Mucosa of rectum (tissue), 2 donors: ENCODE measurements at regions not wholly inside any gene's neighbourhood (a gene's known extent, or its start where the extent isn't known, plus 50 kb on each side); places are given as distances from the start of the nearest gene placed in this dataset.

Experiments used
- H3K27ac ChIP-seq, 2 donors: one replicate each; pipeline ENCODE4 v1.7.0; 2013; ENCODE audit warnings: inconsistent platforms in 2 of 2, low read depth in 2 of 2, low read length in 2 of 2
- H3K27me3 ChIP-seq, 2 donors: one replicate each; pipeline ENCODE4 v1.7.0; 2013; ENCODE audit warnings: low read length in 2 of 2; ENCODE audit not compliant: control insufficient read depth in 2 of 2, insufficient read depth in 2 of 2
- H3K36me3 ChIP-seq, 2 donors: one replicate each; pipeline ENCODE4 v1.7.0; 2013; ENCODE audit warnings: low read length in 2 of 2; ENCODE audit not compliant: control insufficient read depth in 2 of 2, insufficient read depth in 2 of 2
- H3K4me1 ChIP-seq, 2 donors: one replicate each; pipeline ENCODE4 v1.7.0; 2013; ENCODE audit warnings: low read length in 2 of 2, mild to moderate bottlenecking in 1 of 2; ENCODE audit not compliant: control insufficient read depth in 2 of 2, insufficient read depth in 2 of 2
- H3K4me3 ChIP-seq, 2 donors: one replicate each; pipeline ENCODE4 v1.7.0; 2013; ENCODE audit warnings: low read length in 2 of 2
- H3K9ac ChIP-seq, 2 donors: one replicate each; pipeline ENCODE4 v1.7.0; 2013; ENCODE audit warnings: low read length in 2 of 2, low read depth in 1 of 2, mild to moderate bottlenecking in 1 of 2
- H3K9me3 ChIP-seq, 2 donors: one replicate each; pipeline ENCODE4 v1.7.0; 2013; ENCODE audit warnings: low read length in 2 of 2; ENCODE audit not compliant: control insufficient read depth in 2 of 2
- donor health status: healthy.
- donor health status: Normal muscosa, but diverticular disease.

- H3K27me3 ChIP-seq = no peaks in the 10 kb centered on the region
- no peaks in the 10 kb centered on the region for H3K4me1 ChIP-seq
- H3K27ac ChIP-seq = no peak overlapping the region
- H3K9me3 ChIP-seq = peaks cover 0 to 3% of the 10 kb centered on the region in 2 donors
- H3K4me3 ChIP-seq = no peak overlapping the region
- no peak overlapping the region for H3K9ac ChIP-seq
- H3K36me3 ChIP-seq = no peaks in the 10 kb centered on the region
Observed at GRCh38 chr10:128884496-128885072, 582.5 kb upstream of the MGMT start.

DNA sequence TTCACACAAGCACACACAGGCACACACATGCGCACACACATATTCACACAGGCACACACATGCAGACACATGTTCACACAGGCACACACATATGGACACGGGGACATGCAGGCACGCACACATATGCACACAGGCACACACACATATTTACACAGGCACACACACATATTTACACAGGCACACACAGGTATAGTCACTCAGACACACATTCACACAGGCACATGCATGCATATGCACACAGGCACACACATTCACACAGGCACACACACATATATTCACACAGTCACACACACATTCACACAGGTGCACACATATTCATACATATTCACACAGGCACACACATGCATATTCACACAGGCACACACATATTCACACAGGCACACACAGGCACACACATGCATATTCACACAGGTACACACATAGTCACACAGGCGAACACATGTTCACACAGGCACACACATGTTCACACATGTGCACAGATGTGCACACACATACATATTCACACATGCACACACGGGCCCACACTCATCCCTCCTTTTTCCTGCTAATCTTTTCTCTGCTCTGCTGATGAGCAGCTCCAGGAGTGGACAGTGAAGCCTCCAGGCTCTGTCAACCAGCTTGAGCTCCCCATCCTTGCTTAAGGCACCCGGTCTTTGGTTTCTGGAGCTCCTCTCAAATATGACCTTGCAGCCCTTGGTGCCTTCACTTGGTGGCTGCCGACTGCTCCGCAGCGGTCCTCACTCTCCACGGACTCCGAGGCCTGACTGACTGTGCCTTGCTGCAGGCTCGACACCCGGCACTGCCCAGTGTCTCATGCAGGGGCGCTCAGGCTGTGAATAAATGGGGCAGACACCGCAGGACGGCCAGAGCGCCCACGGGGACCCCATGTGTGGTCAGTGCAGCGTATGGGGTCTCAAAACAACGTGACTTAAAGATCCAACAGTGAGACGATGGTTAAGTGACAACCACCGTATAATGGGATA, 581.2 kb upstream of the MGMT start:
- Histone ChIP-seq H3K4me1 (no peaks in the 10 kb centered on the region), H3K27ac (no peak overlapping the region), H3K36me3 (no peaks in the 10 kb centered on the region), H3K4me3 (no peak overlapping the region), H3K9ac (no peak overlapping the region), H3K9me3 (peaks cover 0 to 3% of the 10 kb centered on the region in 2 donors), H3K27me3 (no peaks in the 10 kb centered on the region)

DNA sequence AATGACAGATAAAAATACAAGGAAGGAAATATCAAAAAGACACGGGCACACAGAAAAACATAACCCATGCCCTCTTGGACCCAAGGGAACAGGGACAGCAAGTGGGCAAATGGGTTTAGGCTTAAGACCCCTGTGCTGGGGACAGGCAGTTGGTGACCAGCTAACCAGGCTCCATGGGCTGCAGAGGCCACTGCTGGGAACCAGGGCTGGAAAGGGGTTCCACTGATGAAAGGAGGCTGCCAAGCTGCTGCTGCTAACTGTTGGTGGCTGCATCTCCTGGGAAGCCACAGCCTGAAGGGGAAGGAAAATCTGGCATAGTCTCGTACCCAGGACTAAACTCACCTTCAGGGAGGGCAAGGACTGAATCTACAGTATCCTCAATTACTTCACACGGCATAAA, 579.2 kb upstream of the MGMT start:
- Histone ChIP-seq H3K27ac (no peak overlapping the region), H3K9me3 (peaks cover 0 to 3% of the 10 kb centered on the region in 2 donors)

GRCh38 chr10:128892005-128892404, 575.0 kb upstream of the MGMT start:
- H3K9ac ChIP-seq = no peak overlapping the region
- no peaks in the 10 kb centered on the region for H3K36me3 ChIP-seq
- H3K4me3 ChIP-seq = no peak overlapping the region
- H3K27ac ChIP-seq = no peak overlapping the region
- no peaks in the 10 kb centered on the region for H3K9me3 ChIP-seq
- H3K4me1 ChIP-seq = no peaks in the 10 kb centered on the region
- no peaks in the 10 kb centered on the region for H3K27me3 ChIP-seq

More for the DNA sequence above, 579.2 kb upstream of the MGMT start:
- H3K27me3 ChIP-seq = no peaks in the 10 kb centered on the region
- no peaks in the 10 kb centered on the region for H3K4me1 ChIP-seq
- no peaks in the 10 kb centered on the region for H3K36me3 ChIP-seq
- no peak overlapping the region for H3K9ac ChIP-seq
- no peak overlapping the region for H3K4me3 ChIP-seq

GRCh38 chr10:128894641-128895040, 572.4 kb upstream of the MGMT start:
- H3K4me3 ChIP-seq = no peak overlapping the region
- H3K27me3 ChIP-seq = peaks cover 3% of the 10 kb centered on the region in 2 donors
- H3K27ac ChIP-seq = no peak overlapping the region
- H3K36me3 ChIP-seq = no peaks in the 10 kb centered on the region
- H3K4me1 ChIP-seq = no peaks in the 10 kb centered on the region
- no peaks in the 10 kb centered on the region for H3K9me3 ChIP-seq
- no peak overlapping the region for H3K9ac ChIP-seq

DNA sequence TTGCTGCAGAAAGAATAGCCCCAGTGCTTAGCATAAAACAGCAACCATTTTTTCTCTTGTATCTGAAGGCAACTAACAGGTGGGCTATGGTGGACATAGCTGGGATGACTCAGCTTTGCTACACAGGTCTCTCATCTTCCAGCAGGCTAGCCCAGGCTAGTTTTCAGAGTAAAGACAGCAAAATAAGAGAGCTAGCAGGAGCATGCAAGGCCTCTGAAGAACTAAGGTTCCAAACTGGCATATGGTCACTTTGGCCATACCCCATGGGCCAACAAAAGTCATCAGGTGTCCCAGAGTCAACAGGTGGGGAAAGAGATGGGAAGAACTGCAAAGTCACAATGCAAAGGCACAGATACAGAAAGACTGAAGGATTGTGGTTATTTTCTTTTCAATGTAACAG, 571.6 kb upstream of the MGMT start:
- Histone ChIP-seq H3K4me1 (no peaks in the 10 kb centered on the region), H3K4me3 (no peak overlapping the region), H3K27ac (no peak overlapping the region), H3K9ac (no peak overlapping the region), H3K36me3 (no peaks in the 10 kb centered on the region), H3K27me3 (peaks cover 3% of the 10 kb centered on the region in 2 donors), H3K9me3 (no peaks in the 10 kb centered on the region)

GRCh38 chr10:128896116-128896795, 570.8 kb upstream of the MGMT start:
- H3K4me3 ChIP-seq = no peak overlapping the region
- H3K36me3 ChIP-seq = no peaks in the 10 kb centered on the region
- no peaks in the 10 kb centered on the region for H3K4me1 ChIP-seq
- peaks cover 3% of the 10 kb centered on the region in 2 donors for H3K27me3 ChIP-seq
- H3K27ac ChIP-seq = no peak overlapping the region
- no peaks in the 10 kb centered on the region for H3K9me3 ChIP-seq
- no peak overlapping the region for H3K9ac ChIP-seq

DNA sequence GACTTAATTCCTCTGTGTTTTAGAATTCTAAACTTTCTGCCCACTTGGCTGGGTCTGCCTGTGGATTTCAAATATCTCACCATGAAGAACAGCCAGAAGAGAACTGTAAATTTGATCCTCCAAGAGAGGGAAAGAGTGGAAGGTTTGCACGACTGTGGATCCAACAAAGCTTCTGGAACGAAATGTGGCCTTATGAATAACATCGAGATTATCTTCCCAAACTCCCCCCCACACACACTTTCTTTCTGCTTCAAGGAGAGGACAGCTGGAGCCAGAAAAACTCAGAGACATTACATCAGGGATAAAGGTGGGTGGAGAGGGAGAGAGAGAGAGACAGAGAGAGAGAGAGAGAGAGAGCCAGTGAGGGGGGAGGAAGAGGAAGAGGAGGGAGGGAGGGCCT, 570.1 kb upstream of the MGMT start:
- H3K27ac ChIP-seq = no peak overlapping the region
- H3K27me3 ChIP-seq = peaks cover 3% of the 10 kb centered on the region in 2 donors
- no peaks in the 10 kb centered on the region for H3K4me1 ChIP-seq
- no peak overlapping the region for H3K4me3 ChIP-seq
- no peaks in the 10 kb centered on the region for H3K36me3 ChIP-seq
- no peaks in the 10 kb centered on the region for H3K9me3 ChIP-seq
- no peak overlapping the region for H3K9ac ChIP-seq

GRCh38 chr10:128897401-128898129, 569.5 kb upstream of the MGMT start:
- H3K4me3 ChIP-seq = no peak overlapping the region
- peaks cover 3% of the 10 kb centered on the region in 2 donors for H3K27me3 ChIP-seq
- no peak overlapping the region for H3K9ac ChIP-seq

More at GRCh38 chr10:128897401-128898129, 569.5 kb upstream of the MGMT start:
- no peaks in the 10 kb centered on the region for H3K9me3 ChIP-seq
- no peak overlapping the region for H3K27ac ChIP-seq
- no peaks in the 10 kb centered on the region for H3K36me3 ChIP-seq
- no peaks in the 10 kb centered on the region for H3K4me1 ChIP-seq
